Calu3 (cell line): ENCODE measurements at regions not wholly inside any gene's neighbourhood (a gene's known extent, or its start where the extent isn't known, plus 50 kb on each side); places are given as distances from the start of the nearest gene placed in this dataset.

ENCODE experiments used
- BruUV-seq: library from RNA; stranded (reverse); fragments of 400-500 nt; replicated peaks from 2 replicates; lab custom pipeline; 2021; lab: Mats Ljungman, UMichigan
- CTCF ChIA-PET: fragments of 300-600 bp; sonication (Branson Sonifier 250); formaldehyde crosslinking; loops from one replicate; lab custom pipeline; 2022; ENCODE audit warnings: antibody characterized with exemption; lab: Charles Lee
- DNase-seq: peaks from one replicate; pipeline ENCODE4 v3.0.0; 2022
- H3K27ac Mint-ChIP-seq: one replicate; pipeline ENCODE4 v1.8.0; 2022; ENCODE audit warnings: mixed read lengths; ENCODE audit not compliant: unreplicated experiment
- H3K27me3 Mint-ChIP-seq: one replicate; pipeline ENCODE4 v1.8.0; 2022; ENCODE audit warnings: mixed read lengths; ENCODE audit not compliant: unreplicated experiment
- H3K36me3 Mint-ChIP-seq: one replicate; pipeline ENCODE4 v1.8.0; 2022; ENCODE audit warnings: mild to moderate bottlenecking, moderate library complexity, mixed read lengths; ENCODE audit not compliant: insufficient read depth, unreplicated experiment
- H3K4me1 Mint-ChIP-seq: one replicate; pipeline ENCODE4 v1.8.0; 2022; ENCODE audit warnings: mild to moderate bottlenecking, low read depth, mixed read lengths; ENCODE audit not compliant: unreplicated experiment
- H3K4me3 Mint-ChIP-seq: one replicate; pipeline ENCODE4 v1.8.0; 2022; ENCODE audit warnings: mild to moderate bottlenecking, low read depth, moderate library complexity, mixed read lengths; ENCODE audit not compliant: unreplicated experiment
- H3K9me3 Mint-ChIP-seq: one replicate; pipeline ENCODE4 v1.8.0; 2022; ENCODE audit warnings: low read depth, mixed read lengths; ENCODE audit not compliant: unreplicated experiment
- CTCF ChIP-seq: fragments of 200-600 bp; IDR thresholded peaks from one replicate; pipeline ENCODE4 v1.8.0; 2022; ENCODE audit warnings: antibody characterized with exemption; ENCODE audit not compliant: unreplicated experiment
- intact Hi-C: fragments of 100-400 bp; cut with micrococcal nuclease; formaldehyde crosslinking; loops from one replicate; pipeline ENCODE4 v1.10.0; 2022; ENCODE audit not compliant: unreplicated experiment

GRCh38 chr4:3687538-3687937, 78.6 kb upstream of the ADRA2C start:
- peaks cover 67% of the 10 kb centered on the region for H3K27me3 Mint-ChIP-seq
- no peak for TF ChIP-seq CTCF
- no TSS peak for BruUV-seq

GRCh38 chr4:3686753-3687152, 79.4 kb upstream of the ADRA2C start:
- Mint-ChIP-seq H3K27me3 (peaks cover 68% of the 10 kb centered on the region), H3K9me3 (no peaks in the 10 kb centered on the region), H3K27ac (no peak overlapping the region), H3K36me3 (no peaks in the 10 kb centered on the region), H3K4me3 (no peak overlapping the region), H3K4me1 (no peaks in the 10 kb centered on the region)
- CTCF ChIA-PET = no interaction called here
- BruUV-seq = no TSS peak
- no peak for TF ChIP-seq CTCF
- DNase-seq = no peak
- intact Hi-C loops = no loop called here

More at GRCh38 chr4:3687538-3687937, 78.6 kb upstream of the ADRA2C start:
- Mint-ChIP-seq H3K4me1 (no peaks in the 10 kb centered on the region), H3K27ac (no peak overlapping the region), H3K36me3 (no peaks in the 10 kb centered on the region), H3K9me3 (no peaks in the 10 kb centered on the region), H3K4me3 (no peak overlapping the region)
- DNase-seq = no peak
- intact Hi-C loops = no loop called here
- CTCF ChIA-PET = no interaction called here

GRCh38 chr4:3685081-3685645, 81.0 kb upstream of the ADRA2C start:
- CTCF ChIA-PET = no interaction called here
- no peak overlapping the region for H3K27ac Mint-ChIP-seq
- H3K9me3 Mint-ChIP-seq = no peaks in the 10 kb centered on the region
- H3K4me1 Mint-ChIP-seq = no peaks in the 10 kb centered on the region
- TF ChIP-seq CTCF = no peak
- no TSS peak for BruUV-seq
- DNase-seq = no peak
- intact Hi-C loops = no loop called here
- H3K27me3 Mint-ChIP-seq = peaks cover 82% of the 10 kb centered on the region
- no peak overlapping the region for H3K4me3 Mint-ChIP-seq
- no peaks in the 10 kb centered on the region for H3K36me3 Mint-ChIP-seq

- H3K4me3 Mint-ChIP-seq = no peak overlapping the region
- H3K27me3 Mint-ChIP-seq = peaks cover 82% of the 10 kb centered on the region
- no peak for DNase-seq
- H3K36me3 Mint-ChIP-seq = no peaks in the 10 kb centered on the region
- no peak overlapping the region for H3K27ac Mint-ChIP-seq
- intact Hi-C loops = no loop called here
- H3K4me1 Mint-ChIP-seq = no peaks in the 10 kb centered on the region
- no TSS peak for BruUV-seq
- no peak for TF ChIP-seq CTCF
- no peaks in the 10 kb centered on the region for H3K9me3 Mint-ChIP-seq
- CTCF ChIA-PET = interaction anchor here (0.6 kb wide), 1 partner anchor 26 kb away, joined by 3 read pairs; no protein-coding TSS in a partner anchor
These were observed 81.6 kb upstream of the ADRA2C start for GRCh38 chr4:3684546-3684945.
